Small intestine (tissue), 7 donors: ENCODE measurements at regions not wholly inside any gene's neighbourhood (a gene's known extent, or its start where the extent isn't known, plus 50 kb on each side); places are given as distances from the start of the nearest gene placed in this dataset.

Source experiments
- DNase-seq, 2 donors: peaks; one replicate each; pipeline versions ENCODE4 v3.0.0 to v3.0.0-alpha.2; 2013
- FAIRE-seq: peaks from 2 replicates; lab custom pipeline; 2012; peaks lifted over from hg19 to GRCh38; lab: Jason Lieb, UNC
- H3K27ac ChIP-seq, 3 donors: one replicate each; pipeline ENCODE4 v1.5.1; 2013; ENCODE audit warnings: low read length in 2 of 3, mild to moderate bottlenecking in 2 of 3, control low read depth in 1 of 3, inconsistent platforms in 1 of 3, low read depth in 1 of 3, moderate library complexity in 1 of 3
- H3K27me3 ChIP-seq, 3 donors: one replicate each; pipeline ENCODE4 v1.6.1; 2013; ENCODE audit warnings: low read length in 3 of 3, inconsistent platforms in 1 of 3; ENCODE audit not compliant: control insufficient read depth in 3 of 3, insufficient read depth in 3 of 3
- H3K36me3 ChIP-seq, 3 donors: one replicate each; pipeline ENCODE4 v1.6.1; 2013; ENCODE audit warnings: low read length in 3 of 3, inconsistent platforms in 1 of 3, low read depth in 1 of 3, mild to moderate bottlenecking in 1 of 3, moderate library complexity in 1 of 3; ENCODE audit not compliant: control insufficient read depth in 3 of 3, insufficient read depth in 2 of 3
- H3K4me1 ChIP-seq, 3 donors: one replicate each; pipeline ENCODE4 v1.6.1; 2013; ENCODE audit warnings: low read length in 2 of 3, inconsistent platforms in 1 of 3, low read depth in 1 of 3, mild to moderate bottlenecking in 1 of 3, moderate library complexity in 1 of 3; ENCODE audit not compliant: control insufficient read depth in 3 of 3, insufficient read depth in 2 of 3
- H3K4me3 ChIP-seq, 3 donors: one replicate each; pipeline ENCODE4 v1.5.1; 2013; ENCODE audit warnings: low read length in 3 of 3, control low read depth in 1 of 3, inconsistent platforms in 1 of 3, low read depth in 1 of 3, mild to moderate bottlenecking in 1 of 3, moderate library complexity in 1 of 3
- H3K9me3 ChIP-seq, 2 donors: one replicate each; pipeline ENCODE4 v1.6.1; 2013; ENCODE audit warnings: low read depth in 1 of 2, low read length in 1 of 2; ENCODE audit not compliant: control insufficient read depth in 2 of 2, insufficient read depth in 1 of 2
- WGBS, 3 donors: extraction: QIAGEN DNeasy Blood & Tissue Kit; methylation state at CpG; one replicate each; pipeline ENCODE4 v1.1.7; 2013; 5-methylcytosine and 5-hydroxymethylcytosine counted together
- donor health status: healthy with polysubstance abuse.
- donor health status: control.
- donor health status: control.
- donor health status: Bipolar disorder and iron deficiency.
- donor health status: healthy.

DNA sequence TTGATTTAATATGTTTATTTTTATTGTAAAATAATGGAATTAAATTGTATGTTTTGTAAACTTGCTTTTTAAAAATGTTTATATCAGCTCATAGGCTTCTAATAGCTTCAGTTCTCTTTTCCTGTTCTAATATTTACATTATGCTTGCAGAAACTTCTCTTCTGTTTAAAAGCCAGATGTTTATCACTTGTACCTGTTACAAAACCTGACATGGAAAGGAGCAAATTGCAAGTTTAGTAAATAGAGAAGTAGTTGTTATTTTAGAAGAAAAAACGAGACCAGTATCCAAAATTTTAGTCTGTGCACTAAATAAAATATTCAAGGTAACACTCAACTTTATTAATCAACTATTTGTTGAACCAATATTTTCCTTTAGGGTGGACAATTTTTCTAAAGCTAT, 69.4 kb upstream of the GUCY1A1 start:
- no peak overlapping the region for H3K27ac ChIP-seq
- H3K4me3 ChIP-seq: no peak overlapping the region
- DNase-seq: no peak
- H3K4me1 ChIP-seq: no peaks in the 10 kb centered on the region
- no peaks in the 10 kb centered on the region for H3K9me3 ChIP-seq
- WGBS, 3 donors: 14 to 26% (median 16%) methylated on average over 1 of the region's 1 CpG
- no peak for FAIRE-seq
- H3K36me3 ChIP-seq: no peaks in the 10 kb centered on the region
- H3K27me3 ChIP-seq: peaks cover 0 to 2% (median 0%) of the 10 kb centered on the region in 3 donors

DNA sequence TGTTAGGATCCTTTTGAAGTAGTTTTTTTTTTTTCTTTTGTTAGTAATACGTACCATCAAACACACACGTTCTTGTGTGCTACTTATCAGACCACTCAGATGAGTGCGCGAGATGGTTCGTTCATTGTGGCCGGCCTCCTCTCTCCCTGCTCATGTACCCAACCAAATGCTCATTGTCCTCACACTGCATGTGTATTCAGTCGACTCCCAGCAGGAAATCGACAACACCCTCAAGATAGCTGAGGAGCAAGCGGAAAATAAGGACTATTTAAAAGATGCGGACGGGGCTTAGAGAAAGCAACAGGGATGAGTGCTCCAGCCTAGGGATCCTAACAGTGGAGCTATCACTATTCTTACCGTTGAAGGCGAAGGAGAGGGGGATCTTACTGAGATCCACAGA, 72.9 kb upstream of the GUCY1A1 start:
- H3K9me3 ChIP-seq: no peaks in the 10 kb centered on the region
- WGBS, 3 donors: 86 to 87% (median 87%) methylated on average over 13 of the region's 13 CpGs
- H3K4me3 ChIP-seq: no peak overlapping the region
- H3K27ac ChIP-seq: no peak overlapping the region
- H3K36me3 ChIP-seq: no peaks in the 10 kb centered on the region
- H3K27me3 ChIP-seq: peaks cover 0 to 5% (median 0%) of the 10 kb centered on the region in 3 donors
- DNase-seq (no peak), FAIRE-seq (no peak)
- H3K4me1 ChIP-seq: no peaks in the 10 kb centered on the region

DNA sequence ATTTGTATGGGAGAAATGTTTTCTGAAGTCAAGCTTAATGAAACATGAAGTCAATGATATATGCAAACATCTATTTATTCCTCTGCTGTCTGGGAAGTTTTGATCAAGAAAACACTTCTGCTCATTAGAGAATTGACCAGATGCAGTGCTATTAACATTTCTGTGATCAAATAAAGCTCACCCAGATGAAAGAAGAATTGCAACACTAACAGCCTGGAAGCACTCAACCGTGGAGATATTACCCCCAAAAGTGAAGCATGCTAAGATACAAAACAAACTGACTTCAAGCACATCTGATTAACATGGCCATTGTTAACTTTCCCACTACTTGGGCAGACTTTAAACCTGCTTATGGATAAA, 73.7 kb upstream of the GUCY1A1 start:
- no peak for DNase-seq
- H3K9me3 ChIP-seq: no peaks in the 10 kb centered on the region
- peaks cover 0 to 3% (median 0%) of the 10 kb centered on the region in 3 donors for H3K27me3 ChIP-seq
- H3K36me3 ChIP-seq: no peaks in the 10 kb centered on the region
- H3K4me3 ChIP-seq: no peak overlapping the region
- H3K27ac ChIP-seq: no peak overlapping the region
- H3K4me1 ChIP-seq: no peaks in the 10 kb centered on the region
- FAIRE-seq: no peak
- WGBS, 3 donors: 29 to 48% (median 40%) methylated on average over 1 of the region's 1 CpG

DNA sequence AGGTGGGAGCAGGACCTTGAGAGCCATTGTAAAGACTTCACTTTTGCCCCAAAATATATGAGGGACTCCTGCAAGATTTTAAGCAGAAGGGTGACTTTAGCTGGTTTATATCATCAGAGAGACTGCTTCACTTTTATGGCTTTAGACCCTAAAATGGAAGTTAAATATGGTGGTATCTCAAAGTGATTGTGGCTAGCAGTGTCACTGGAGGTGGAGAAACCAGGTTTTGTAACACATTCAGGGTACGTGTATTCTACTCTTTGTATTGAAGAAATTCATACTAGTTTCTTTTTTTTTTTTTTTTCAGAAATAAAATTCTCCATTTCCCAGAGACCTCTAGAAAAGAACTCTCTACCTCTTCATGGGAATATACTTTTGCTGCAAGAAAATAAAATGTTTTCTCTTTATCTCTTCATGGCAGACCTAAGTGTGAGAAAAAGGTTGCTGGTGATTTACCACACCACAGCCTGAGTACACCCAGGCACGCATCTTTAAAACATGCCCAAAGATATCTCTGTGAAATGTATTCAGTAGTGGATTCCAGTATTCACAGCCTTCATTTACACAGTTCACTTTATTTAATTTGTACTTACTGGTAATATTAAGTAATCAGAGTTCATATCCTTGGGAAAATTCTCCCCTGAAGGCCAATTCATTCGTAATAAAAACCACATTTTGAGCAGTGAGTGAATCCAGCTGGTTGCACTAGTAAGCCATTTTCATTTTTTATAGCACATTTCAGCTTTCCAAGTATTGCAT, 74.3 kb upstream of the GUCY1A1 start:
- peaks cover 0 to 3% (median 0%) of the 10 kb centered on the region in 3 donors for H3K27me3 ChIP-seq
- no peaks in the 10 kb centered on the region for H3K36me3 ChIP-seq
- H3K4me1 ChIP-seq: no peaks in the 10 kb centered on the region
- WGBS, 3 donors: 61 to 84% (median 74%) methylated on average over 3 of the region's 3 CpGs
- no peaks in the 10 kb centered on the region for H3K9me3 ChIP-seq
- no peak overlapping the region for H3K4me3 ChIP-seq
- FAIRE-seq: no peak
- peak overlapping the region in 1 of 3 donors; percentile 11 for H3K27ac ChIP-seq
- DNase-seq: peak in 1 of 2 donors; percentile 8

DNA sequence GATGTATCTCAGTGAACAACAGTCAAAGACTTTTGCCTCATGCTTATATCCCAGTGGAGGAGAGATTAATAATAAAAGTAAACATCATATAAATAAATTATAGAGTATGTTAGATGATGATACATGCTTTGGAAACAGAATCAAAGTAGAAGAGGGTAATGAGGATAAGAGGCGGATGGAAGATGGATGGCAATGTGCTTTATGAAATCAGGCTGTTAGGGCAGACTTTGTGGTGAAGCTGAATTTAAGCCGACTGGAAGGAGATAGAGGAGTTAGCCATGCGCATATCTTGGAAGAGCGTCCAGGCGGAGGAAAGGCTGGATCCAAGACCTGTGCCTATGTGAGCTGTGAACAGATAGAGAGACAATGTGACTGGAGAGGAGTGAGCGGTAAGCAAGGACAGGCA, 74.9 kb upstream of the GUCY1A1 start:
- FAIRE-seq (no peak), DNase-seq (no peak)
- H3K4me3 ChIP-seq: no peak overlapping the region
- 80 to 94% (median 92%) methylated on average over 6 of the region's 6 CpGs for WGBS, 3 donors
- peak overlapping the region in 1 of 3 donors; percentile 11 for H3K27ac ChIP-seq
- H3K4me1 ChIP-seq: no peaks in the 10 kb centered on the region
- no peaks in the 10 kb centered on the region for H3K9me3 ChIP-seq
- no peaks in the 10 kb centered on the region for H3K36me3 ChIP-seq
- H3K27me3 ChIP-seq: peaks cover 0 to 3% (median 0%) of the 10 kb centered on the region in 3 donors

DNA sequence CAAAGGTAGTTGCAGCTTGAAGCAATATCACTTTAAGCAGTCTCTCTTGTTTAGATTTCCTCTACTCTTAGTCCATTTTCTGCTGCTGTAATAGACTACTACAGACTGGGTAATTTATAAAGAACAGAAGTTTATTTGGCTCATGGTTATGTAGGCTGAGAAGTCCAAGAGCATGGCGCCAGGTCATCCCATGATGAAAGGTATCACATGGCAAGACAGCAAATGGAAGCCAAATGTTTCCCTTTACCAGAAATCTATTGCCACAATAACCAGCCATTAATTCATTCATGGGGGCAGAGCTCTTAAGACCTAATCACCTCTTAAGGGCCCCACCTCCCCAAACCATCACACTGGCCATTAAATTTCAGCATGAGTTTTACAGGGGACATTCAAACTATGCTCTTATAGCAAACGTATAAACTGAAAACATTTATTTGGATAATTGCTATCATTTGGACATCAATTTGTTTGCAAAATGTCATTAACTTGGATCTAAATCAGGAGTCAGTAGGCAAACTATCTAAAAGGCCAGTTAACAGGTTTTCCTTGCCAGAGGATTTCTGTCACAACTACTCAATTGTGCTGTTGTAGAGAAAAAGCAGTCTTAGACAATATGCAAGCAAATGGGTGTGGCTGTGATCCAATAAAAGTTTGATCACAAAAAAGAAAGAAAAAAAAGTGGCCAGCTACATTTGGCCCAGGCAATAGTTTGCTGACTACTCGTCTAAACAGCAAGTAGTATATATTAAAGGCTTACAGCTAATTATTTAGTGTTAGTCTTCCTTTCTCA, 75.7 kb upstream of the GUCY1A1 start:
- WGBS, 3 donors: 68 to 74% (median 74%) methylated on average over 3 of the region's 3 CpGs
- DNase-seq: no peak
- H3K27me3 ChIP-seq: peaks cover 0 to 3% (median 0%) of the 10 kb centered on the region in 3 donors
- FAIRE-seq: no peak
- H3K4me1 ChIP-seq: no peaks in the 10 kb centered on the region
- no peak overlapping the region for H3K27ac ChIP-seq
- no peaks in the 10 kb centered on the region for H3K9me3 ChIP-seq
- H3K4me3 ChIP-seq: no peak overlapping the region
- no peaks in the 10 kb centered on the region for H3K36me3 ChIP-seq

DNA sequence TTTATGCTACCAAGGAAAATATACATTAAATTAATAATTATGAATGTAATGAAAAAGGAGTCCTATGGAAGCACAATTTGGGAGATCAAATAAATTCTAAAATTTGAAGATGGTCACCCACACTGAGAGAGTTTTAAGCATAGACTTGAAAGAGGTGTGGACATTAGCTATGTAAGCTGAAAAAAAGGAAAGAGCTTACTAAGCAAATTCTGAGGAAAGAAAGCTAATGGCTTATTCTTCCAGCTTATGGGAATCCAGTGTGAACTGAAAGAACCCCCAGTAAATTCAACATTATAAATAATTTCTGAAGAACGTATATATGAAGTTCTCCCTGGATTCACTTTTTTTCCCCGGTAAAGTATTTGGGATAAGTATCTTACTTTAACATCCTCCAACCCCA, 78.2 kb upstream of the GUCY1A1 start:
- H3K27me3 ChIP-seq: peaks cover 0 to 3% (median 0%) of the 10 kb centered on the region in 3 donors
- no peak overlapping the region for H3K27ac ChIP-seq
- no peaks in the 10 kb centered on the region for H3K9me3 ChIP-seq
- no peaks in the 10 kb centered on the region for H3K4me1 ChIP-seq
- DNase-seq (no peak), FAIRE-seq (no peak)
- 86 to 89% (median 88%) methylated on average over 2 of the region's 2 CpGs for WGBS, 3 donors
- H3K4me3 ChIP-seq: no peak overlapping the region
- no peaks in the 10 kb centered on the region for H3K36me3 ChIP-seq

DNA sequence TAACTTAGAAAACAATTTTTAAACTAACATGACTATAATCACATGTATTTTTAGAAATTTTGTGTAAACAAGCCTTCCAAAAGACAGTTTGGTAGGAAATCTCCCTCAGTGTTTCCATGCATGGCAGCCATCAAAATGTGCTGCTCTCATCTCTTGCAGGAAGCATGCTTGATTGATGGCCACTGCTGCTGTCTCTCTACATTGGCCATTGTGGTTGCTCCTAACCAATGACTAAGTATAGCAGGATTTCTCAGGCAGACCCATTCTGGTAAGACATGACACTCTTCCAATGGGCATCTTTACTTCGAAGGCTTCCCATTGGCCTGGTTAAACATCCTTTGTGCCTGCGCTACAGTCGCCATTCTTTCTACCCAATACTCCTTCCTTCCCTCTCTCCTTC, 78.9 kb upstream of the GUCY1A1 start:
- FAIRE-seq: no peak
- 93 to 98% (median 93%) methylated on average over 3 of the region's 3 CpGs for WGBS, 3 donors
- H3K4me3 ChIP-seq: no peak overlapping the region
- no peaks in the 10 kb centered on the region for H3K36me3 ChIP-seq
- peaks cover 0 to 3% (median 0%) of the 10 kb centered on the region in 3 donors for H3K27me3 ChIP-seq
- no peak for DNase-seq
- peaks cover 0 to 2% (median 0%) of the 10 kb centered on the region in 3 donors for H3K4me1 ChIP-seq
- H3K9me3 ChIP-seq: no peaks in the 10 kb centered on the region
- H3K27ac ChIP-seq: no peak overlapping the region
